Fibroblast of lung (primary cell): ENCODE measurements at regions not wholly inside any gene's neighbourhood (a gene's known extent, or its start where the extent isn't known, plus 50 kb on each side); places are given as distances from the start of the nearest gene placed in this dataset.

Experiments used
- CTCF ChIP-seq, 2 donors: IDR thresholded peaks in 1 of 2; conservative IDR thresholded peaks in 1 of 2; 1 replicate in 1 of 2; 2 replicates in 1 of 2; pipeline ENCODE4 v1.5.1; 2011 to 2012; ENCODE audit warnings: low read length in 2 of 2, control low read depth in 1 of 2, inconsistent platforms in 1 of 2, low read depth in 1 of 2, mild to moderate bottlenecking in 1 of 2
- EZH2 ChIP-seq: IDR thresholded peaks from 2 replicates; pipeline ENCODE4 v1.5.1; 2012; ENCODE audit warnings: low read length, control low read depth, mild to moderate bottlenecking; ENCODE audit errors: missing control alignments

GRCh38 chr2:67225287-67225973 is 171.7 kb upstream of the ETAA1 start:
- TF ChIP-seq CTCF (conservative IDR thresholded peaks at IDR 0.05 in 1 of 2, IDR thresholded peaks at IDR 0.05 in 1 of 2; ENCODE audit: low read depth in 1 of 2, low read length in 2 of 2) (no peak), EZH2 (no peak)
